ENCODE measurements at regions not wholly inside any gene's neighbourhood (a gene's known extent, or its start where the extent isn't known, plus 50 kb on each side); places are given as distances from the start of the nearest gene placed in this dataset.

DNA sequence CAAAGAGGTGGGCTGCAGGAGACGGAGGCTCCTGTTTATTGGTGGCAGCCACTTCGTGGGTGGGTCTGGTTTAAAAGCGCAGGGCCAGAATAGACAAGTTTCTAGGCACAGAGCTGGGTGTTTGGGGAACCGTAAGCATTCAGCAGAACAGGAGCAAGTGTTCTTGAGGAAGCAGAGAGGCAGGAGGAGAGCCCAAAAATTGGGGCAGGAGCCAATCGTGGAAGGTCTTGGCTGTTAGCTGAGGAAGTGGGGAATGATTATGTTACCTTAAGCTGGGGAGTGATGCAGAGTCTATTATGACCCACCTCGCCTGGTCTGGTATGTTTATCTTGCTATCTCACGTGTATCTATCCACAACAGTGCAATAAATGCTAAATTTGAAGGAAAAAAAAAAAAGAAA, 64.3 kb upstream of the ATL2 start:
- TF ChIP-seq, protein P1, sequence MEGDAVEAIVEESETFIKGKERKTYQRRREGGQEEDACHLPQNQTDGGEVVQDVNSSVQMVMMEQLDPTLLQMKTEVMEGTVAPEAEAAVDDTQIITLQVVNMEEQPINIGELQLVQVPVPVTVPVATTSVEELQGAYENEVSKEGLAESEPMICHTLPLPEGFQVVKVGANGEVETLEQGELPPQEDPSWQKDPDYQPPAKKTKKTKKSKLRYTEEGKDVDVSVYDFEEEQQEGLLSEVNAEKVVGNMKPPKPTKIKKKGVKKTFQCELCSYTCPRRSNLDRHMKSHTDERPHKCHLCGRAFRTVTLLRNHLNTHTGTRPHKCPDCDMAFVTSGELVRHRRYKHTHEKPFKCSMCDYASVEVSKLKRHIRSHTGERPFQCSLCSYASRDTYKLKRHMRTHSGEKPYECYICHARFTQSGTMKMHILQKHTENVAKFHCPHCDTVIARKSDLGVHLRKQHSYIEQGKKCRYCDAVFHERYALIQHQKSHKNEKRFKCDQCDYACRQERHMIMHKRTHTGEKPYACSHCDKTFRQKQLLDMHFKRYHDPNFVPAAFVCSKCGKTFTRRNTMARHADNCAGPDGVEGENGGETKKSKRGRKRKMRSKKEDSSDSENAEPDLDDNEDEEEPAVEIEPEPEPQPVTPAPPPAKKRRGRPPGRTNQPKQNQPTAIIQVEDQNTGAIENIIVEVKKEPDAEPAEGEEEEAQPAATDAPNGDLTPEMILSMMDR (conservative IDR thresholded peaks at IDR 0.05; ENCODE audit: low read length), result no peak
- TF ChIP-seq EZH2phosphoT487 (IDR thresholded peaks at IDR 0.05; ENCODE audit: borderline replicate concordance), result no peak
